Ammon's horn (tissue), 1 donor: ENCODE measurements at regions not wholly inside any gene's neighbourhood (a gene's known extent, or its start where the extent isn't known, plus 50 kb on each side); places are given as distances from the start of the nearest gene placed in this dataset.

Experiments used
- DNase-seq: peaks from one replicate; pipeline ENCODE4 v3.0.0-alpha.2; 2016; ENCODE audit warnings: low spot score

DNA sequence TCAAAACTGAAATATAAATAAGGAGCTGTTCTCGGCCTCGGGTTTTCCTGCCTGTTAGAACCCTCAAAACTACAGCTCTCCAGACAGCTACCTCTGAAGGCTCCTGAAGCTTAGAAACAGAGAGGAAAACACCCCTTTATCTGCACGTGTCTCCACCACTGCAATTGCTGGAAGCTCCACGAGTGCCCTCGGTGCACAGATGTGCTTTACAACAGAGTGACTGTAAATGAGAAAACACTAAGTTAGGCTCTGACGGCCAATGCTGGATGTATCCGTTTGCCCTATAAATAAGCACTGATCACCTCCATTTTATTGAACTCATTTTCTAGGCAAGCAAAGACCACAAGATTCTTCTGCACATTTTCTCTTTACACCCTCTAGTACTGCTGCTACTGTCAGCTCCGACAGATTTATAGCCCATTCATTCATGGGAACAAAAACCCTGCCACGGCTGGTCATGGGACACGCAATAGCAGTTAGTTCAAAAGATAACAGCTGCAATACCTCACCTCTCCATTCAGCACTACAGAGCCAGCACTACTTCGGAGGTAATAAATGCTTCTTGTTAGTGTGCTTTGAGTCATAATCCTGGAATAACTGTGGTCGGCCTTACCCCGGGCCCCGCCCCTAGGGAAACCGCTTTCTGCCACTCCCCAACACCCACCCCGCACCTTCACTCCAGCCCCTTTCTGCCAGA is 241.1 kb upstream of the ZNF507 start:
- DNase-seq = no peak

GRCh38 chr19:32104850-32105235 is 240.6 kb upstream of the ZNF507 start:
- DNase-seq = no peak

GRCh38 chr19:32105527-32106310 is 239.7 kb upstream of the ZNF507 start:
- no peak for DNase-seq

GRCh38 chr19:32122258-32122657 is 223.2 kb upstream of the ZNF507 start:
- DNase-seq = no peak

DNA sequence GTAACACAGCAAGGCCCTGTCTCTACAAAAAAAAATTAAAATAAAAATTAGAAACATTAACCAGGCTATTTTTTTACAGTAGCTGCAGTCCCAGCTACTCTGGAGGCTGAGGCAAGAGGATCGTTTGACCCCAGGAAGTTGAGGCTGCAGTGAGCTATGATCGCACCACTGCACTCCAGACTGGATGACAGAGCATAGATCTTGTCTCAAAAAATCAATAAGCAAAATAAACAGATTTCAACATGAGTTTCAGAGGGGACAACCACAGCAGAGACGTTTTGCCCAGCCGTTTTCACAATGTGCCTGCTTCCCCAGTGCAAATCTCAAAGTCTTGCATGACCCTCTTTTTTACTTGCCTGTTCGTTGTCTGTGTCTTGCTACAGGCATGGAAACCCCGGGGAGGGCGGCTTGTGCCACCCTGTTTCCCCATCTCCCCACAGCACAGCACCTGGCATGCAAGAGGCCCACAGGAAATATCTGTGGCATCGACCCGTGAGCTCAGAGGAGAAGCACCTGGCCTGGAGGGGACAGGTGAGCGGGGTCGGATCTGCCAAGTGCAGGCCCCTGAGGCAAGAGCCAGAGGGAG is 222.0 kb upstream of the ZNF507 start:
- no peak for DNase-seq

DNA sequence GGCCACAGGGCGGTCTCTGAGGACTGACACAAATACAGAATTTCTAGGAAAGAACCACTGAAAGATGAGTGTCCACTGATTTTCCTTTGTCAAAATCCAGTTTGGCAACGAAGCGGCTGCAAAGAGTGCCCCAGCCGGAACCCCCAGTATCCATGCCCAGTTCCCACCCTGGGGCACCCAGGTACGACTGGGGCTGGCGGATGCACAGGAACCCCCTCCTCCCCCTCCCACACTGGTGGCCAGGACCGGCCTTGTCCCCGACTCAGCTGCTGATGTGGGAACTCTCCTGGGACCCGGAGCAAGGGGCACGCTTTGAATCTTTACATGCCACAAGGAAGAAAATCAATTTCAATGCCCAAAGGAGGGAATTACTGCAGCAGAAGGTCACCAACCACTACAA is 220.8 kb upstream of the ZNF507 start:
- no peak for DNase-seq

DNA sequence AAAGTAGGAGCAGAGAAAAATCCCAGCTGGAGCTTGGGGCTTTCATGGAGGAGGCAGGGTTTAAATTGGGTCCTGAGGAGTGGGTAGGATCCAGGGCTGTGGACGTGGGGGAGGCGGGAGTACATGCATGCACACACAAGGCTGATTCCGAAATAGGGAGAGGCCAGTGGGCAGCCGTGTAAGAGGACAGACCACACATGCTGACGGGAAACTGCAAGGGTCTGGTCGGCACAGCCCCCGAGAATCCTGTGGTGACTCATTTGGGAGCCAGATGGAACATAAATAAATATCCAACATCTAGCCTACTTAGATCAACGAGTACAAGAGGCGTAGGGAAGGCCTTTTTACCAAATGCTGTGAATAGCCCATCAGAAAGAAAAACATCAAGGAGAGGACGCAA is 216.3 kb upstream of the ZNF507 start:
- DNase-seq = peak; percentile 3

DNA sequence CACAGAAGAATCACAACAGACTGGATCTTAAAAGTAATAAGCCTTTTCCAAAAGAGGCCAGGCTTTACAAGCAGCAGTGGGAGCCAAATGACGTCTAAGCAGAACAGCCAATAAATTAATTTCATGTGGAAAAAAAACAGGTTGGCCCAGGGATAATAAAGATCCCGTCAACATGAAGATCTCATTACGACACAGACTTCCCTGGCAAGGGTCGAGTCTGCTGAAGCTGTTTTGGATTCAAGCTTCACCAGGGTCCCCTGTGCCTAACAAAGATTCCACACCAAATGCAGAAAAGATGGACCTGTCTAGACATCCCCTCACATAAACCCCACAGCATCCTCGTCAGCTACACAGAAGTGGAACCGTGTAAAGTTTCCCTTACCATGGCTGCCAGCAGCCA is 215.1 kb upstream of the ZNF507 start:
- no peak for DNase-seq

- DNase-seq = no peak
Observed at GRCh38 chr19:32131005-32131404, 214.4 kb upstream of the ZNF507 start.

GRCh38 chr19:32138416-32138815 is 207.0 kb upstream of the ZNF507 start:
- DNase-seq = no peak

DNA sequence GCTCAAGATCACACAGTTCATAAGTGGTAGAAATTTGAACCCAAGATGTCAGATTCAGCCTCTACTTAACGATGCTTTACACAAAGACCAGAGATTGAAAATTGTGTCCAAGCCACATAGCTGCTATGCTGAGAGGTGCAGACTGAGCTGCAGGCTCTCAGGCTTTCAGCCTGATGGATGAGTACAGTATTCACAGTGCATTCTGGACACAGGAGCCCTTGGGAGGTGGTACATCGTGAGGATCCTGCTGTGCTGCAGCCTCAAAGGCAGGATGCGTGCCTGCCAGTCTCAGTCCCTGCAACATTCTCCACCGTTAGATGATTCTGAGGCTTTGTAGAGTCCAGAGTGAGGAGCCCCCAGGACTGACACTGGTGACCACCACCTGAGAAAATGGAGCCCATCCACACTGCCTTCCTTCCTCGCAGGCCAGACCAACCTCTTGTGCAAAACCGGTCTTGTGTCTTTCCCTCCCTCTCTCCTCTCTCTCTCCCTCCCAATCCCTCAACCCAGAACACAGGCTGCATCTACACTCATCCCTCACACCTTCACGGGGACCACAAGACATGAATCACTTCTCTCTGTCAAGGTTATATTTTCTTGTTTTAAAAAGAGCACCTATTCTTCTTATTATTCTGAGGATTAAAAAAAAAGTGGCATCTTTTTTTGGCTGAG is 203.4 kb upstream of the ZNF507 start:
- DNase-seq = no peak

- no peak for DNase-seq
Observed at GRCh38 chr19:32146664-32147063, 198.7 kb upstream of the ZNF507 start.

DNA sequence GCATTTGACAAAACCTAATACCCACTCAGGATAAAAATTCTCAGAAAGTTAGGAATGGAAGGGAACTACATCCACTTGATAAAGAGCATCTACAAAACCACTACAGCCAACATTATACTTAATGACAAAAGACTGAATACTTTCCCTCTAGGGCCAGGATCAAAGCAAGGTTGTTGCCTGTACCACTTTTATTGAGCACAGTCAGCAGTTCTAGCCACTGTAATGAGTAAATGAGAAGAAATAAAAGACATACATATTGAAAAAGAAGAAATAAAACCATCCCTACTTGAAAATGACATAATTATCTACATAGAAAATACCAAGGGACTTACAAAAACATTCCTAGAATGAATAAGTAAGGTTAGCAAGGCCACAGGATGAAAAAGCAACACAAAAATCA is 194.8 kb upstream of the ZNF507 start:
- no peak for DNase-seq

DNA sequence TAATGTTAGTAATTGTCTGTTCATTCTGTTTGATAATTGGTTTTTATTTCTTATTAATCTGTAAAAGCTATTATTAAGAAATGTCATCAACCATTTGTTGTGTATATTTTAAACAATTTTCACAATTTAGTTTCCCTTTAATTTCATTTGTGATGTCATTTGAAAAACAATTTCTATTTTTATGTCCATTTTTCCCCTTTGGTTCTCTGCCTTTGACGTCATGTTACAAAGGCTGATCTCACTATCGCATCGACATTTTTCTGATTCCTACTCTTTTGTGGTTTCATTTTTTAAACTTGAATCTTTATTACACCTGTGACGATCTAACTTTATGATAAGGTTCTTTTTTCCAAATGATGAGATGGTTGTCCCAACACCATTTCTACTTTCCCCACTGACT is 191.0 kb upstream of the ZNF507 start:
- DNase-seq = no peak

DNA sequence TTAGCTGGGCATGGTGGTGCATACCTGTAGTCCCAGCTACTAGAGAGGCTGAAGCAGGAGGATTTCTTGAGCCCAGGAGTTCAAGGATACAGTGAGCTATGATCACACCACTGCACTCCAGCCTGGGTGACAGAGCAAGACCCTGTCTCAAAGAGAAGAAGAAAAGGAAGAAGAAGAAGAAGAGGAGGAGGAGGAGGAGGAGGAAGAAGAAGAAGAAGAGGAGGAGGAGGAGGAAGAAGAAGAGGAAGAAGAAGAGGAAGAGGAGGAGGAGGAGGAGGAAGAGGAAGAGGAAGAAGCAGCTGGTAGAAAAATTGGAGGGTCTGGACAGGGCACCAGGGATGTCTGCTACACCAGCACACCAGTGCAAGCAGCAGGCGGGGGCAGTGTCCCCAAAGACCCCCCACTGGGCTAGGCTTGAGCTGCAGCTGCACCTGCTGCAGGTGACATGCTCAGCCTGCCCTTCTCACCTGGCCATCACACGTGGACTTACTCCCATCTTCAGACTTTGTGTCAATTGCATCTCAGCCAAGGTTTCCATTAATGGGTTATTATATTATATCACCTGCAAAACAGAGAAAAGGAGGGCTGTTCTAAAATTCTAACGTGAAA is 180.9 kb upstream of the ZNF507 start:
- DNase-seq = no peak

DNA sequence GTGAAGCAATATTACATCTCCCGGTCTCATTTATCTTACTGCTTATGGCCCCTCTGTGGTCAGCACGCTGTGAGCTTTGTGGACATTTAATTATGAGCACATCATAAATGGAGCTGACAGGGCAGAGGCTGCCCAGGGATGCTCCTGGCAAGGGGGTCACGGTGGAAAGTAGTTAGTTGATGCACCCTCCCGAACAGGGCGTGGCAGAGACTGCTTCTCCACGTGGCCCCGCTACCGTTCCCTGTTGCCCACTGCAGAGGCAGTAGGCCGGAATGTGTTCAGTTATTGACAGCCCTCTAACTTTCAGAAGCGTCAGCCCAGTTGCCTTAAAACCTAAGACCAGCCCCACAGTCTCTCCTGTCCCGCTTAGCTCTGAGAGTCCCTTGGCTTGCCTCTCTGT is 180.3 kb upstream of the ZNF507 start:
- no peak for DNase-seq

GRCh38 chr19:32165750-32166149 is 179.7 kb upstream of the ZNF507 start:
- no peak for DNase-seq

- no peak for DNase-seq
Observed at GRCh38 chr19:32166238-32166637, 179.2 kb upstream of the ZNF507 start.

GRCh38 chr19:32168111-32168510 is 177.3 kb upstream of the ZNF507 start:
- DNase-seq = no peak

DNA sequence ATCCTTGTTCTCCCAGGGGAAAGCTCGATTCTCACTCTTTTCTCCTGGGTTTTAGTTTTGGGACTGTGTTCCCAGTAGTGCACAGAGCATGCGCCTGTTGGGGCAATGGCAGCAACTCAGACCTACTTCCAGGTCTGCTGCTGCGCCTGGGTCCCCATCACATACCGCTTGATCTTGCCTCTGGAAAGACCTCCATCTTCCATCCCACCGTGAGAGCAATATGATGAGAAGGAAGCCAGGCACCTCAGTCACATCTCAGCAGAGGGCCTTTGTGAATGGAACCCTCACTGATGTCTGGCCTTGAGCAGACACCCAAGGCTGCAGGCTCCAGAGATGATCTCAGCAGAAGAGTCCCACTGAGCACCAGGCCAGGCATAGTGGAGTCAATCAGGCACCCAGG is 176.8 kb upstream of the ZNF507 start:
- no peak for DNase-seq

DNA sequence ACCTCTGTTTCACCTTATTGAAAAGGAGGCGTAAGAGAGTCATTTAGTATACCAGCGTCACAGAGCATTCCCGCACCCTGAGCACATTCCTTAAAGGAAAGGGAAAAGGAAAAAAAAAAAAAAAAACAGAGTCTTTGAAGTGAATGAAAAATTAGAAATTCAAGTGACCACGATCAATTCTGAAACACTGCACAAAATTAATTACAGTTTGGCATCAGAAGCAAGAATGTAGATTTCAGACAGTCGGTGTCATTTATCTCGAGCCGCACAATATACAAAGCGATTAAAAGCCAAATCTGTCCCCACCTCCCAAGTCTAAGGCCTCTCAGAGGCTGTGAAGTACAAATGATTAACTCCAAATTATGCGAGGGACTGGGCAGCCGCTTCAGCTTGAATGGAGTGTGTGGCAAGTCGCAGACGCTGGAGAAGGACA is 173.7 kb upstream of the ZNF507 start:
- no peak for DNase-seq

DNA sequence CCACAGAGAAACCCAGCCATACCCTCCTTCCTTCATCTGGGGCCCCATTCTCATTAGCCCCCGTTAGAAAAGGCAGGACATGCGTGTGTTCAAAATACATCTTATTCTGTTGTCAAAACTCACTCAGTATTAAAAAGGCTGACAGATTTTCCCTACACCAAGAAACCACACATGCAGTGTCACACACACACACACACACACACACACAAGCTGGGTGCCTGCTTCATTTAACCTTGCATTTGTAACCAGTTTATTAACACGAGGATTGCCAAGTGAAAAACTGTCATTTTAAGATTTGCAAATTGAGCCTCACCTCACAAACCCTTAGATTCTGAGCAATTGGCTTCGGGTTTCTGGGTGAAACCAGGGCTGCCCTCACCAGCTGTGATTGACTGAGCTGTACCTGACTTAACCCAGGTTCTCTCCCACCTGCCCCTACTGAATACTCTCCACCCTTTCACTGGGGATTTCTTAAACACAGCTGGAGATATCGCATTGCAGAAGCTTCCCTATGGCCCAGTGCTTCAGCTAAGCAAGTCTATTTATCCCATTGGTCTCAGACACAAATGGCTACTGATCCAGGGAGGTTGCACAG is 172.7 kb upstream of the ZNF507 start:
- no peak for DNase-seq
